Gastroesophageal sphincter (tissue), 3 donors: ENCODE measurements at regions not wholly inside any gene's neighbourhood (a gene's known extent, or its start where the extent isn't known, plus 50 kb on each side); places are given as distances from the start of the nearest gene placed in this dataset.

Source experiments
- CTCF ChIP-seq, 4 experiments: fragments of 200-600 bp in 2 of 4; fragments of 450-650 bp in 2 of 4; sonication (generic) in 1 of 4; IDR thresholded peaks; one replicate each; pipeline ENCODE4 v1.5.1; 2017 to 2019; ENCODE audit warnings: antibody characterized with exemption in 4 of 4, mild to moderate bottlenecking in 2 of 4, moderate library complexity in 2 of 4
- POLR2AphosphoS5 ChIP-seq: sonication (generic); formaldehyde crosslinking; IDR thresholded peaks from one replicate; pipeline ENCODE4 v1.6.1; 2017; ENCODE audit warnings: antibody characterized with exemption

GRCh38 chr21:16367079-16367478 lies 637.3 kb downstream of the USP25 start:
- TF ChIP-seq CTCF (IDR thresholded peaks at IDR 0.05), result no peak
- TF ChIP-seq POLR2AphosphoS5, result no peak
